HUES64 (cell line): ENCODE measurements at regions not wholly inside any gene's neighbourhood (a gene's known extent, or its start where the extent isn't known, plus 50 kb on each side); places are given as distances from the start of the nearest gene placed in this dataset.
A peak's percentile ranks its signal among the peaks of the same experiment; 100 is the strongest.
"Not testable (repeated sequence)": the region's sequence is repeated elsewhere in the genome, so short reads cannot be mapped to it uniquely, and the experiment has no call there.

Experiments
- H3K27ac ChIP-seq: 2 replicates; pipeline ENCODE4 v1.7.0; 2013; ENCODE audit warnings: low read depth, low read length, inconsistent platforms
- H3K27me3 ChIP-seq: 2 replicates; pipeline ENCODE4 v1.6.1; 2013; ENCODE audit warnings: mild to moderate bottlenecking, low read length; ENCODE audit not compliant: insufficient read depth
- H3K36me3 ChIP-seq: 2 replicates; pipeline ENCODE4 v1.6.1; 2013; ENCODE audit warnings: mild to moderate bottlenecking, low read length; ENCODE audit not compliant: insufficient read depth
- H3K4me1 ChIP-seq: 2 replicates; pipeline ENCODE4 v1.6.1; 2013; ENCODE audit warnings: mild to moderate bottlenecking, low read length, moderate library complexity; ENCODE audit not compliant: insufficient read depth
- H3K4me3 ChIP-seq: 2 replicates; pipeline ENCODE4 v1.5.1; 2013; ENCODE audit warnings: mild to moderate bottlenecking, low read length, moderate library complexity
- H3K9ac ChIP-seq: 2 replicates; pipeline ENCODE4 v1.6.1; 2013; ENCODE audit warnings: mild to moderate bottlenecking, low read depth, low read length
- H3K9me3 ChIP-seq: 2 replicates; pipeline ENCODE4 v1.6.1; 2013; ENCODE audit warnings: low read depth, low read length; ENCODE audit not compliant: insufficient read depth
- WGBS: fragments of 150-250, 120-280 bp; methylation state at CpG from one replicate; pipeline ENCODE4 v1.1.7; 2013; ENCODE audit warnings: missing lambda C conversion rate; 5-methylcytosine and 5-hydroxymethylcytosine counted together

- WGBS, result 0% methylated on average over 5 of the region's 33 CpGs
- H3K4me1 ChIP-seq, H3K36me3 ChIP-seq, H3K27me3 ChIP-seq, H3K27ac ChIP-seq, H3K9me3 ChIP-seq: not testable (repeated sequence)
- H3K9ac ChIP-seq, result peak overlapping the region; percentile 67
- peak overlapping the region; percentile 54 for H3K4me3 ChIP-seq
Observed at GRCh38 chrX:115840729-115841409, 279.9 kb downstream of the PLS3 start.

GRCh38 chrX:115850986-115851385 lies 290.0 kb downstream of the PLS3 start:
- H3K27me3 ChIP-seq, H3K4me3 ChIP-seq, H3K9me3 ChIP-seq, H3K4me1 ChIP-seq, H3K36me3 ChIP-seq, H3K9ac ChIP-seq, H3K27ac ChIP-seq: not testable (repeated sequence)
- 99% methylated on average over 9 of the region's 23 CpGs for WGBS

GRCh38 chrX:115853260-115853659 lies 292.3 kb downstream of the PLS3 start:
- 96% methylated on average over 11 of the region's 32 CpGs for WGBS
- not testable (repeated sequence) for H3K9ac ChIP-seq, H3K27me3 ChIP-seq, H3K4me3 ChIP-seq, H3K27ac ChIP-seq, H3K4me1 ChIP-seq, H3K36me3 ChIP-seq, H3K9me3 ChIP-seq

GRCh38 chrX:115881170-115881569 lies 289.4 kb upstream of the AGTR2 start:
- not testable (repeated sequence) for H3K36me3 ChIP-seq, H3K27ac ChIP-seq, H3K9ac ChIP-seq, H3K4me3 ChIP-seq, H3K9me3 ChIP-seq, H3K27me3 ChIP-seq, H3K4me1 ChIP-seq
- WGBS, result no CpG with 5 or more reads among the region's 15 CpGs

- H3K4me1 ChIP-seq, H3K9ac ChIP-seq, H3K27ac ChIP-seq, H3K36me3 ChIP-seq, H3K27me3 ChIP-seq, H3K4me3 ChIP-seq, H3K9me3 ChIP-seq: not testable (repeated sequence)
- no CpG with 5 or more reads among the region's 13 CpGs for WGBS
Observed at GRCh38 chrX:115884121-115884520, 286.4 kb upstream of the AGTR2 start.

- not testable (repeated sequence) for H3K9ac ChIP-seq, H3K27ac ChIP-seq
- no CpG with 5 or more reads among the region's 29 CpGs for WGBS
Observed at GRCh38 chrX:115888041-115888440, 282.5 kb upstream of the AGTR2 start.

GRCh38 chrX:115888519-115888918 lies 282.0 kb upstream of the AGTR2 start:
- WGBS, result no CpG with 5 or more reads among the region's 39 CpGs
- H3K36me3 ChIP-seq, H3K9me3 ChIP-seq, H3K27me3 ChIP-seq, H3K4me1 ChIP-seq, H3K27ac ChIP-seq, H3K9ac ChIP-seq, H3K4me3 ChIP-seq: not testable (repeated sequence)

More at GRCh38 chrX:115888041-115888440, 282.5 kb upstream of the AGTR2 start:
- not testable (repeated sequence) for H3K9me3 ChIP-seq, H3K36me3 ChIP-seq, H3K4me1 ChIP-seq, H3K27me3 ChIP-seq, H3K4me3 ChIP-seq

GRCh38 chrX:115889121-115889890 lies 281.2 kb upstream of the AGTR2 start:
- no peak overlapping the region for H3K4me3 ChIP-seq
- H3K4me1 ChIP-seq, result no peaks in the 10 kb centered on the region
- no peaks in the 10 kb centered on the region for H3K9me3 ChIP-seq
- H3K9ac ChIP-seq, result no peak overlapping the region
- H3K36me3 ChIP-seq, result 0 out of 2 replicates have a peak, but pooled peaks cover under 1% of the 10 kb centered on the region
- H3K27ac ChIP-seq, result no peak overlapping the region
- WGBS, result 96% methylated on average over 22 of the region's 32 CpGs
- no peaks in the 10 kb centered on the region for H3K27me3 ChIP-seq

- 83% methylated on average over 7 of the region's 7 CpGs for WGBS
- Histone ChIP-seq H3K27me3 (no peaks in the 10 kb centered on the region), H3K27ac (no peak overlapping the region), H3K4me3 (no peak overlapping the region), H3K36me3 (0 out of 2 replicates have a peak, but pooled peaks cover 7% of the 10 kb centered on the region), H3K9me3 (no peaks in the 10 kb centered on the region), H3K9ac (no peak overlapping the region), H3K4me1 (no peaks in the 10 kb centered on the region)
Observed at GRCh38 chrX:115892056-115892708, 278.4 kb upstream of the AGTR2 start.

- H3K4me3 ChIP-seq, result no peak overlapping the region
- no peaks in the 10 kb centered on the region for H3K9me3 ChIP-seq
- H3K27ac ChIP-seq, result no peak overlapping the region
- 0 out of 2 replicates have a peak, but pooled peaks cover 7% of the 10 kb centered on the region for H3K36me3 ChIP-seq
- H3K9ac ChIP-seq, result no peak overlapping the region
- H3K27me3 ChIP-seq, result no peaks in the 10 kb centered on the region
- H3K4me1 ChIP-seq, result no peaks in the 10 kb centered on the region
- WGBS, result 80% methylated on average over 9 of the region's 13 CpGs
Observed at GRCh38 chrX:115892787-115893671, 277.5 kb upstream of the AGTR2 start.

- Histone ChIP-seq H3K4me3 (no peak overlapping the region), H3K36me3 (0 out of 2 replicates have a peak, but pooled peaks cover 7% of the 10 kb centered on the region), H3K27me3 (no peaks in the 10 kb centered on the region), H3K9me3 (no peaks in the 10 kb centered on the region), H3K4me1 (no peaks in the 10 kb centered on the region), H3K9ac (no peak overlapping the region), H3K27ac (no peak overlapping the region)
- 83% methylated on average over 4 of the region's 4 CpGs for WGBS
Observed at GRCh38 chrX:115894087-115894486, 276.5 kb upstream of the AGTR2 start.
